ENCODE measurements at regions not wholly inside any gene's neighbourhood (a gene's known extent, or its start where the extent isn't known, plus 50 kb on each side); places are given as distances from the start of the nearest gene placed in this dataset.

GRCh38 chr12:78760906-78761305 is 103.7 kb upstream of the SYT1 start:
- H4K91ac ChIP-seq (ENCODE audit: insufficient read depth, low read depth, low read length): no peak overlapping the region
- POLR2A ChIA-PET (ENCODE audit: unreplicated experiment): no interaction called here
- no peak overlapping the region for H3K18ac ChIP-seq (ENCODE audit: low read depth, low read length)
- no peak overlapping the region for H3K4me3 ChIP-seq (ENCODE audit: insufficient read depth, low read depth, low read length)
- no peak for ATAC-seq (ENCODE audit: low read depth)
- no peak overlapping the region for H4K8ac ChIP-seq (ENCODE audit: low read depth in 2 of 2, low read length in 2 of 2)
- WGBS, 2 experiments (ENCODE audit: extremely low coverage in 2 of 2, insufficient read length in 1 of 2): no CpG with 5 or more reads among the region's 5 CpGs
- no peaks in the 10 kb centered on the region for H3K9me3 ChIP-seq (ENCODE audit: control insufficient read depth, insufficient read depth, low read length)
- no peak overlapping the region for H2BK5ac ChIP-seq (ENCODE audit: low read depth, low read length, poor library complexity, severe bottlenecking)
- no peak overlapping the region for H3K4me2 ChIP-seq (ENCODE audit: low read depth, low read length)
- DNase-seq: no peak
- H3K9me1 ChIP-seq (ENCODE audit: insufficient read depth, low read length): no peaks in the 10 kb centered on the region
- H3K27me3 ChIP-seq (ENCODE audit: control insufficient read depth, insufficient read depth, low read length): no peaks in the 10 kb centered on the region
- in situ Hi-C loops (cut with MboI; ENCODE audit: low sequenced_read_pairs): no loop called here
- CTCF ChIA-PET: no interaction called here
- H3K9ac ChIP-seq (ENCODE audit: low read depth, low read length): no peak overlapping the region
- no peak overlapping the region for H4K5ac ChIP-seq (ENCODE audit: low read depth, low read length)
- no peak overlapping the region for H2AFZ ChIP-seq (replicated peaks; ENCODE audit: low read length, poor library complexity)
- no peak overlapping the region for H2BK20ac ChIP-seq (ENCODE audit: low read depth, low read length)
- no peak overlapping the region for H2AK5ac ChIP-seq (ENCODE audit: low read depth, low read length)
- H2BK15ac ChIP-seq (ENCODE audit: low read depth, low read length): no peak overlapping the region
- no peaks in the 10 kb centered on the region for H3K79me1 ChIP-seq (ENCODE audit: low read depth in 1 of 2, low read length in 2 of 2)
- no peak overlapping the region for H3K14ac ChIP-seq (replicated peaks; ENCODE audit: low read depth, low read length)
- H3K36me3 ChIP-seq (ENCODE audit: control insufficient read depth, insufficient read depth, low read length): no peaks in the 10 kb centered on the region
- intact Hi-C loops (cut with micrococcal nuclease): no loop called here
- no peak overlapping the region for H3K27ac ChIP-seq (ENCODE audit: insufficient read depth, low read length)
- H2BK120ac ChIP-seq (ENCODE audit: low read depth, low read length): no peak overlapping the region
- H4K20me1 ChIP-seq (ENCODE audit: insufficient read depth, low read length): no peaks in the 10 kb centered on the region
- no TSS peak for BruUV-seq (replicated peaks)
- H3K23ac ChIP-seq (ENCODE audit: low read depth, low read length): no peak overlapping the region
- no peaks in the 10 kb centered on the region for H3K4me1 ChIP-seq (ENCODE audit: control insufficient read depth, insufficient read depth, low read length)
- H3K56ac ChIP-seq (ENCODE audit: extremely low read depth, insufficient read depth, low read length): no peak overlapping the region
- H2AK9ac ChIP-seq (replicated peaks; ENCODE audit: low read depth, low read length, poor library complexity): no peak overlapping the region
- TF ChIP-seq POLR2A (IDR thresholded peaks at IDR 0.05; ENCODE audit: low read depth, low read length): no peak
- TF ChIP-seq USF2 (IDR thresholded peaks at IDR 0.05; ENCODE audit: low read depth, low read length): no peak
- TF ChIP-seq NFE2L2 (IDR thresholded peaks at IDR 0.05; ENCODE audit: low read depth, low read length): no peak
- TF ChIP-seq RCOR1 (IDR thresholded peaks at IDR 0.05; ENCODE audit: insufficient replicate concordance, low read length): no peak
- no peak for TF ChIP-seq FOS (IDR thresholded peaks at IDR 0.05; ENCODE audit: low read depth, low read length)
- no peak for TF ChIP-seq CHD1 (IDR thresholded peaks at IDR 0.05; ENCODE audit: low read depth, low read length)
- no peak for TF ChIP-seq MAFK (IDR thresholded peaks at IDR 0.05; ENCODE audit: low read depth, low read length)
- no peak for TF ChIP-seq SMC3 (IDR thresholded peaks at IDR 0.05; ENCODE audit: low read depth, low read length)
- dilution Hi-C loops (cut with HindIII; ENCODE audit: low sequenced_read_pairs, unreplicated experiment): no loop called here
- no peak overlapping the region for H3K4ac ChIP-seq (ENCODE audit: low read depth, low read length)
